ENCODE measurements at regions not wholly inside any gene's neighbourhood (a gene's known extent, or its start where the extent isn't known, plus 50 kb on each side); places are given as distances from the start of the nearest gene placed in this dataset.
A peak's percentile ranks its signal among the peaks of the same experiment; 100 is the strongest.
"Not testable (repeated sequence)": the region's sequence is repeated elsewhere in the genome, so short reads cannot be mapped to it uniquely, and the experiment has no call there.

DNA sequence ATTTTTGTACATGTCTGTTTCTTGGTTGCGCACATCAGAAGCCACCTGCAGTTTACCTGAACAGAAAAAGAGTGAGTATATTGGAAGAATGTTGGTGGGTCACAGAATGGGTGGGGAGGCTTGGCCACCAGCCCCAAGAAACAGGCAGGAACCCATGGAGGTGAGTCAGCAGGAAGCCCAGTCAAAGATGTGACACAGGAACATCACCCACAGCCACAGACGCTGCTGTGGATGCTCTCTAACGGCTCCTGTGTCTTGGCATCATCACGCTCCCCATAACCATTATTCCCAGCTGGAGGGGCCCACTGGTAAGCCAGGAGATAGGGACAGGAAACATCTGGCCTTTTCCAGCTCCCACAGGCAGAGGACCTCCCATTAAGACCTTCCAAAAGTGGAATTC is 94.0 kb upstream of the WSB1 start:
- no peaks in the 10 kb centered on the region for H3K27me3 Mint-ChIP-seq
- no peak overlapping the region for H3K4me3 Mint-ChIP-seq
- no peaks in the 10 kb centered on the region for H3K4me1 Mint-ChIP-seq
- H3K9me3 Mint-ChIP-seq: no peaks in the 10 kb centered on the region
- H3K36me3 Mint-ChIP-seq: no peaks in the 10 kb centered on the region
- H3K27ac Mint-ChIP-seq: peak overlapping the region in 1 of 3 donors; percentile 31

DNA sequence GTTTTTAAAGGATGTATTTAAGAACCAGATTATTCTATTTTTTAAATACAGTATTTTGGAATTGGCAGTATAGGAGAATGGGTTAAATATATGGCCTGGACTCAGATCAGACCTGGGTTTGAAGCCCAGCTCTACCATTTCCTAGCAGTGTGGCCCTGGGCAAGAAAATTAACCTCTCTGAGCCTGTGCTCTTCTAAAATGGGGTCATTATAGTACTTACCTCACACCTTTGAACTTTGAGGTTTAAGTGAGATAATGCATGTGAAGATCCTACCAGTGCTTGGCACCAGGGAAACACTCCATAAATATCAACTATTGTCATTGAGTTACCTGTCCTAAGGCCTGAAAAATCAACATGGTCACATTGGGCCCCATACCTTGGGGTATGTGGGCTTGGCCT is 93.4 kb upstream of the WSB1 start:
- peak overlapping the region in 1 of 3 donors; percentile 31 for H3K27ac Mint-ChIP-seq

DNA sequence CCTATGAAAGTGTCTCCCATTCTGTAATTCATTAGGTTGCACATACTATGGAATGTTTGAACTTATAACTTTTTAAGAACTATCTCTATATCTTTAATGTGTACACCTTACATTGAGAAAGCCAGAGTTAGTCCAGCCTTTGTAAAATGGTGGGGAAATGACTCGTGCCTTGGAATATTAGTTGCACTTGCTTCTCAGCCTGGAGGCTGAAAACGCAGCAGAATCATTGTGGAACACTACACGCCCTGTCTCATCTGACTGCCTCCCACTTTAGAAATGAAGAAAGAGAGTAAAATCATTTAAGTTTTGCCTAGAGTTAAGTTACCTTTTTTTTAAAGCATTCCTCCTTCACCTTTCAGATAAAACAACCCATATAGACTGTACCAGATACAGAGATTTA is 90.7 kb upstream of the WSB1 start:
- Mint-ChIP-seq H3K4me3 (no peak overlapping the region), H3K4me1 (peaks cover 0 to 4% (median 0%) of the 10 kb centered on the region in 3 donors), H3K9me3 (no peaks in the 10 kb centered on the region), H3K27ac (peak overlapping the region in 1 of 3 donors; percentile 77), H3K36me3 (no peaks in the 10 kb centered on the region), H3K27me3 (no peaks in the 10 kb centered on the region)

More for the DNA sequence above, 93.4 kb upstream of the WSB1 start:
- Mint-ChIP-seq H3K9me3 (no peaks in the 10 kb centered on the region), H3K36me3 (no peaks in the 10 kb centered on the region), H3K4me1 (no peaks in the 10 kb centered on the region), H3K4me3 (no peak overlapping the region), H3K27me3 (no peaks in the 10 kb centered on the region)

DNA sequence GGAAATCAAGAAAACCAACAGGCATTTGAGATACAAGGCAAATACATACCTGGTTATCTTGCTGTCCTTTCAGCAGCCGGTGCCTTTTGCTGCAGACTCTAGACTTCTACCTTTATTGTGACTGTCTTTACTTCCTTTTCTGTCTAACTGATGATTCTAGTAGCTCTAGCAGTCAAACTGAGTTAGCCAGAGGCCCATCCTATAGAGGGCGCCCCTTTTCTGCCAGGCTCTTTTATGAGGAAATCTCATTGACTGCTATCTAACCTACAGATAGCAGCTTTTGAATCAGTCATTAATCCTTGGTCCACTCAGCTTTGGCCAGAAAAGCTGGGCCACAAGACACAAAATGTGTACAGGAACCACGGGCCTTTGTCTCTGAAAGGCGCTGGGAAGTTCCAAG is 87.5 kb upstream of the WSB1 start:
- Mint-ChIP-seq H3K36me3 (no peaks in the 10 kb centered on the region), H3K4me3 (no peak overlapping the region), H3K4me1 (peaks cover 0 to 4% (median 0%) of the 10 kb centered on the region in 3 donors), H3K27me3 (no peaks in the 10 kb centered on the region), H3K27ac (no peak overlapping the region), H3K9me3 (no peaks in the 10 kb centered on the region)

DNA sequence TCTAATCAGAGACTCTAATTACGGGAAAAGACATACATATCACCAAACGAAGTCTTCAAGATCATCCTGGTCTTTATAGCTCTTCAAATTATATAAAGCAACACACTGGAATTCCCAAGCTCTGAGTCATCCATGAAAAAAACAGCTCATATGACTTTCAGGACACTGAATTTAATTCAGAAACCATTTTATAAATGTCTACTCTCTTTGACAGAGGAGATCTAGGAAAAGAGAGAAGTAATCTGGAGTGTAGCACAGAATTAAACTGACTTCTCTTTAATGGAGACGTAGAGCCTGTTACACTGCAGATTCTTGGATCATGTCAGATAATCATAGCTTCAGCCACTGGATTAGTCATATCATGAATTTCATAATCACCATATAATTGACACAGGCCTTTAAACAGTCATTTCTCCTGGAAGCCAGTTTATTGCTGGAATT is 86.8 kb upstream of the WSB1 start:
- Mint-ChIP-seq H3K9me3 (no peaks in the 10 kb centered on the region), H3K27ac (no peak overlapping the region), H3K4me1 (peaks cover 0 to 4% (median 0%) of the 10 kb centered on the region in 3 donors), H3K36me3 (no peaks in the 10 kb centered on the region), H3K27me3 (no peaks in the 10 kb centered on the region), H3K4me3 (no peak overlapping the region)

DNA sequence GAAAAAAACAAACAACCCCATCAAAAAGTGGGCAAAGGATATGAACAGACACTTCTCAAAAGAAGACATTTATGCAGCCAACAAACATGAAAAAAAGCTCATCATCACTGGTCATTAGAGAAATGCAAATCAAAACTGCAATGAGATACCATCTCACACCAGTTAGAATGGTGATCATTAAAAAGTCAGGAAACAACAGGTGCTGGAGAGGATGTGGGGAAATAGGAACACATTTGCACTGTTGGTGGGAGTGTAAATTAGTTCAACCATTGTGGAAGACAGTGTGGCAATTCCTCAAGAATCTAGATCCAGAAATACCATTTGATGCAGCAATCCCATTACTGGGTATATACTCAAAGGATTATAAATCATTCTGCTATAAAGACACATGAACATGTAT is 85.5 kb upstream of the WSB1 start:
- H3K27me3 Mint-ChIP-seq, H3K4me1 Mint-ChIP-seq: not testable (repeated sequence)
- H3K27ac Mint-ChIP-seq: peak overlapping the region in 1 of 3 donors; percentile 67

DNA sequence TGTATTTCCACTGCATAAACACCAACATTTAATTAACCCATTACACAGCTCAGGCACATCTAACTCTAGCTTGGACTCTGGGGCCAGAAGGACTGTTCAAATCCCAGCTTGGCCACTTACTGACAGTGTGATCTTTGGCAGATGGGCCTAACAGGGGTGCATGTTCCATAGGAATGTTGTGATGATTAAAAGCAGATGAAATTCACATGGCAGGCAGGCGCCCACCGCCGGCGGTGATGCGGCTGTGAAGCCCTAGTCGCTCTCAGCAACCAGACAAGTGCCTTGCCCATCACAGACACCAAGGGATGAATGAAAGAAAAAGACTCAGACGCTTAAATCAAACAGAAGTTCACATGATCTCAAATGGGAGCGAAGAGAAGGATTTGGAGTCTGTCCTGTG is 84.6 kb upstream of the WSB1 start:
- Mint-ChIP-seq H3K27me3 (no peaks in the 10 kb centered on the region), H3K27ac (no peak overlapping the region), H3K9me3 (peaks cover 0 to 1% (median under 1%) of the 10 kb centered on the region in 3 donors), H3K4me1 (peaks cover 0 to 4% (median 0%) of the 10 kb centered on the region in 3 donors), H3K4me3 (no peak overlapping the region), H3K36me3 (no peaks in the 10 kb centered on the region)

More for the DNA sequence above, 85.5 kb upstream of the WSB1 start:
- not testable (repeated sequence) for H3K36me3 Mint-ChIP-seq, H3K9me3 Mint-ChIP-seq, H3K4me3 Mint-ChIP-seq

DNA sequence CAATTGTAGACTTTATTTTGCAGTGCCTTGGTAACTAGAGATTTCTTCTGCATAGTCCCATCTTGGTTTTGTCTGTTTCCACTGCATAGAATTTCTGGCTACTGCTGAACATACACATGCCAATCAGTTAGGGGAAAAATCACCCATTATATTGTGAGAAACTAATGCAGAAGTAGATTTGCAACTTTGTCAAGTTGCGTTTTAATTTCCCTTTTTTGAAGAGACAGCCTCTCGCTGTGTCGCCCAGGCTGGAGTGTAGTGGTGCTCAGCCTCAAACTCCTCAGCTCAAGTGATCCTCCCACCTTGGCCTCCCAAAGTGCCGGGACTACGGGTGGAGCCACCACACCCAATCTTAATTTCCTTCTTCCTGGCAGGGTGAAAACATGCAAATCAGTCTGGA is 83.1 kb upstream of the WSB1 start:
- H3K4me3 Mint-ChIP-seq, H3K4me1 Mint-ChIP-seq, H3K36me3 Mint-ChIP-seq, H3K9me3 Mint-ChIP-seq, H3K27me3 Mint-ChIP-seq, H3K27ac Mint-ChIP-seq: not testable (repeated sequence)

DNA sequence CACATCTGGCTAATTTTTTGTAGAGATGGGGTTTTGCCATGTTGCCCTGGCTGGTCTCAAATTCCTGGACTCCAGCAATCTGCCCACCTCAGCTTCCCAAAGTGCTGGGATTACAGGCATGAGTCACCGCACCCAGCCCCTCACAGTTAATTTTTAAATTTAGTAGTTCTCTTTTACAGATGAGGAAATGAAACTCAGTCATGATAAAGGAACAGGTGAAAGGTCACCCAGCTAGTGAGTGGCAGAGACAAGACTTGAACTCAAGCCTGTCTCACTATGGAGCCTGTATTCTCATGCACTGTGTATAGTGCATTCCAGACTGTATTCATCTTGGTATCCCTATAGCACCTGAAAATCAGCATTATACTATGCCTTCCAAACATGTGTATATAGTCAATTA is 77.1 kb upstream of the WSB1 start:
- Mint-ChIP-seq H3K9me3 (peaks cover 1 to 7% (median 2%) of the 10 kb centered on the region in 3 donors), H3K4me1 (peaks cover 27 to 33% (median 33%) of the 10 kb centered on the region in 3 donors), H3K36me3 (peaks cover 2% of the 10 kb centered on the region), H3K4me3 (peak overlapping the region in 3 of 4 donors; percentile 58 to 94 (median 83)), H3K27ac (peak overlapping the region; percentile 88 to 100 (median 100)), H3K27me3 (no peaks in the 10 kb centered on the region)

DNA sequence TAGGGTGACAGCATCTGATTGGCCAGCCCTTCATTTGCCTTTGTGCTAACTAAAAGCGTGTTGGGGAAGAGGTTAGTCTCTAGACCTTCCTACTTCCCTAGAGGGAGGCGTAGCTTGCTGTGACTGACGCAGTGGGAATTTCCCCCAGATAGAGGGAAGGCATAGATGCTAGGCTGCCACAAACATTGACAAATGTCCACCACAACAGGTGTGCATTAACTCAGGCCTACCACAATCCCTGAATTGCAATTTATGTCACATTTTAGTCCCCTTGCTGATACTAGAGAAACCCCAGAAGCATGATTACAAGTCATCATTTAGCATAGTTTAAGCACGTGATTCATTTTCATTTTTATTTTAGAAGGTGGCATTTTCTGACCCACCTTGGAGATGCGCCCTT is 76.3 kb upstream of the WSB1 start:
- H3K4me3 Mint-ChIP-seq: peak overlapping the region; percentile 58 to 94 (median 76)
- peak overlapping the region; percentile 88 to 100 (median 100) for H3K27ac Mint-ChIP-seq
- peaks cover 2% of the 10 kb centered on the region for H3K36me3 Mint-ChIP-seq

DNA sequence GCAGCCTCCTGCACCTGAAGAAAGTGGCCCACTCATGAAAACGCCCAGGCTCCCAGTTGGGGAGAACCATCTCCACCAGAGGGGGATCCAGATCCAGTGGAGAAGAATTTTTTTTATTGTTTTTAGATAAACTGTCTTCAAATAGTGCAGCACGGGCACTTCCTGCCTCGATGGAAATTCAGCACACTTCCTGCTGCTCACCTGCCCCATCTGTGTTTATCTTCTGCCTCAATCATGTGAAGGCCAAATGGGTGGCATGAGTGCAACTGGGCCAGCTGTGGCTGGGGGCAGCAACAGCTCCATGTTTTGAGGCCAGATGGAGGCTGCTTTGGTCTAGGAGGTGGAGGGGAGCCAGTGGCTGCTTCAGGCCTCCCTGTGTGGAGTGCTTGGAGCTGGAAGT is 75.9 kb upstream of the WSB1 start:
- H3K4me3 Mint-ChIP-seq: peak overlapping the region; percentile 58 to 94 (median 76)
- H3K9me3 Mint-ChIP-seq: peaks cover 1 to 7% (median 2%) of the 10 kb centered on the region in 3 donors
- peaks cover 2% of the 10 kb centered on the region for H3K36me3 Mint-ChIP-seq
- H3K4me1 Mint-ChIP-seq: peaks cover 27 to 33% (median 33%) of the 10 kb centered on the region in 3 donors
- H3K27me3 Mint-ChIP-seq: no peaks in the 10 kb centered on the region
- peak overlapping the region; percentile 88 to 100 (median 100) for H3K27ac Mint-ChIP-seq

More for the DNA sequence above, 76.3 kb upstream of the WSB1 start:
- no peaks in the 10 kb centered on the region for H3K27me3 Mint-ChIP-seq
- peaks cover 27 to 33% (median 33%) of the 10 kb centered on the region in 3 donors for H3K4me1 Mint-ChIP-seq
- H3K9me3 Mint-ChIP-seq: peaks cover 1 to 7% (median 2%) of the 10 kb centered on the region in 3 donors

DNA sequence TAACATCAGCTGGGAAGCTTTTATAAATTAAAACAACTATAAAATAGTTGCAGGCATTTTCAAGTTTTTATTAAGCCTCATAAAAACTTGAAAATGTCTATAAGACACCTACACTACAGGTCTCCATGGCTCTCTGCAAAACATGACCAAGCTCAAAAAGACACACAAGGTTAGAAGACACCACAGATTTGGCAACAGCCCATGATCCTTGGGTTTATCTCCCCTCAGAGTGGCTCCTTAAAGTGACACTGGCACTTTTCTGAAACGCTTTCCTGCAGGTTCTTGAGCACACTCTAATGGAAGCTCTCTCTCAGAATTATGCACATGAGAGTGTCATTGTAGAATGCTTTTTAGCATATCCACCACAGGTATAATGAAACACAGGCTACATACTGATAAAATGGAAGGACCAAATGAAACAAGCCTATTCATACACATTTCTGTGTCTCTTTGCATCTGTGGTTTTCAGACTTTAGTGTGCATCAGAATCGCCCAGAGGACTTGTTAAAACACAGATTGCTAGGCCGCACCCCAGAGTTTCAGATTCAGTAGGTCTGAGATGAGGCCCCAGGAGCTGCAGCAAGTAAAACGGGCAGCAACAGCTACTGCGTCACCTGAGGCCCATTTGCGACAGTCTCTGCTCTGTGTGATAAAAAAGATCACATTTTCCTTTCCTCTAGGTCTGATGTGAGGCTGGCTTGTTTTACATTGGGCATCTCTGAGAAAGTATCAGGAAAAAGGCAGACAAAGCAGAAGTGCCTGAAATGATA is 75.0 kb upstream of the WSB1 start:
- H3K4me3 Mint-ChIP-seq: peak overlapping the region in 3 of 4 donors; percentile 56 to 94 (median 81)
- H3K36me3 Mint-ChIP-seq: peaks cover 2% of the 10 kb centered on the region
- H3K4me1 Mint-ChIP-seq: peaks cover 27 to 33% (median 33%) of the 10 kb centered on the region in 3 donors
- H3K27me3 Mint-ChIP-seq: no peaks in the 10 kb centered on the region
- H3K27ac Mint-ChIP-seq: peak overlapping the region; percentile 88 to 100 (median 100)
- peaks cover 0 to 7% (median 2%) of the 10 kb centered on the region in 3 donors for H3K9me3 Mint-ChIP-seq

DNA sequence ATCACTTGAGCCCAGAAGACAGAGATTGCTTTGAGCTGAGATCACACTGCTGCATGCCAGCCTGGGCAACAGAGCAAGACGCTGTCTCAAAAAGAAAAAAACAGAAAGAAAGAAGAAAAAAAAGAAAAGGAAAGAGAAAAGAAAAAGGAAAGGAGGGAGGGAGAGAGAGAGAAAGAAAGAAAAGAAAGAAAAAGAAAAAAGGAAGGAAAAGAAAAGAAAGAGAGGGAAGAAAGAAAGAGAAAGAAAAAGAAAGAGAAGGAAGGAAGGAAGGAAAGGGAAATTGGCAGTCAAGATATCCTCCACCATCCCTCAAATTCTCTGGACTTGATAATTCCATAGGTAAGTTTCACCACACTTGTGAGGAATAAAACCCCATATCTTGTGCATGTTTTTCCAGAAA is 71.4 kb upstream of the WSB1 start:
- Mint-ChIP-seq H3K4me3 (no peak overlapping the region), H3K36me3 (peaks cover 2% of the 10 kb centered on the region), H3K4me1 (peaks cover 14 to 18% (median 18%) of the 10 kb centered on the region in 3 donors), H3K27me3 (no peaks in the 10 kb centered on the region), H3K27ac (no peak overlapping the region), H3K9me3 (peaks cover 0 to 11% (median 0%) of the 10 kb centered on the region in 3 donors)

DNA sequence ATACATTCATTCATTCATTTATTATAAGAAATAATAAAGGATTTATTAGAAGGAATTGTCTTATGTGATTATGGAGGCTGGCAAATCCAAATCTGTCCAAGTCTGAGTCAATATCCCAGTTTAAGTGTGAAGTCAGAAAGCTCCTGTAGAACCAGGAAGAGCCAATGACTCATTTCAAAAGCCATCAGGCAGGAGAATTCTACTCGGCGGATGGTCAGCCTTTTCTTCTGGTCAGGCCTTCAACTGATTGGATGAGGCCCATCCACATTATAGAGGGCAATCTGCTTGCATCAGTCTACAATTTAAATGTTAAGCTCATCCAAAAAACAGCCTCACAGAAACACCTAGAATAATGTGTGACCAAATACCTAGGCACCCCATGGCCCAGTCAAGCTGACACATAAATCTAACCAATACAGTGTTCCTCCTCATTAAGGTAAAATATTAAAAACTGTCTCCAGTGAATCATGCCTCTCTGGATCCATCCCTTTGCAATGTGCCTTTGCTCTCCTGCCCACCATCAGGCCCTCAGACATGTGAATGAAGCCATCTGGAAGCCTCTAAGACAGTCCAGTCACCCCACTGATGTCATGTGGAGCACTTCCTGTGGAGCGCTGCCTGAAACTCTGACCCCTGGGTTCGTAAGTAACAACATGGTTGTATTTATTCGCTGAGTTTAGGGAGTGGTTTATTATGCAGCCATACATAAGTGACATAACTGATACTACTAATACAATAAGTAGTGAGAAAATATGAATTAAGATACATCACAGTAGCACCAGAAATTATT is 69.2 kb upstream of the WSB1 start:
- no peaks in the 10 kb centered on the region for H3K36me3 Mint-ChIP-seq
- no peaks in the 10 kb centered on the region for H3K4me1 Mint-ChIP-seq
- no peaks in the 10 kb centered on the region for H3K27me3 Mint-ChIP-seq
- H3K27ac Mint-ChIP-seq: no peak overlapping the region
- H3K9me3 Mint-ChIP-seq: peaks cover 0 to 11% (median 0%) of the 10 kb centered on the region in 3 donors
- H3K4me3 Mint-ChIP-seq: no peak overlapping the region

DNA sequence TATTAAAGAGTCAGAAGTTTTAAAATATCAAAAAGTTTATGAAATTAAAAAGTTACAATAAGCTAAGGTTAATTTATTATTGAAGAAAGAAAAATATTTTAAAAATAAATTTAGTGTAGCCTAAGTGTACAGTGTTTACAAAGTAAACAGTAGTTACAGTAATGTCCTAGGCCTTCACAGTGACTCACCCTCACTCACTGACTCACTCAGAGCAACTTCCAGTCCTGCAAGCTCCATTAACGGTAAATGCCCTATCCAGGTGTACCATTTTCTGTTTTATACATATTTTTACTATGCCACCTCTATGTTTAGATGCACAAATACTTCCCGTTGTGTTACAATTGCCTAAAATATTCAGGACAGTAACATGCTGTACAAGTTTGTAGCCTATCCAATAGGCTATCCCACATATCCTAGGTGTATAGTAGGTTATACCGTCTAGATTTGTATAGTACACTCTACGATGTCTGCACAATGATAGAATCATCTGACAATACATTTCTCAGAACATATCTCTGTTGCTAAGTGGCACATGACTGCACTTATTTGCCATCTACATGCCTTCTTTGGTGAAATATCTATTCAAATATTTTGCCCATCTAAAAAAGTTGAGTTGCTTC is 67.2 kb upstream of the WSB1 start:
- no peaks in the 10 kb centered on the region for H3K36me3 Mint-ChIP-seq
- H3K4me1 Mint-ChIP-seq: no peaks in the 10 kb centered on the region

More for the DNA sequence above, 67.2 kb upstream of the WSB1 start:
- no peaks in the 10 kb centered on the region for H3K27me3 Mint-ChIP-seq
- H3K4me3 Mint-ChIP-seq: no peak overlapping the region
- H3K9me3 Mint-ChIP-seq: peaks cover 0 to 11% (median 0%) of the 10 kb centered on the region in 3 donors
- no peak overlapping the region for H3K27ac Mint-ChIP-seq
